OCI-LY1 (cell line): ENCODE measurements at regions not wholly inside any gene's neighbourhood (a gene's known extent, or its start where the extent isn't known, plus 50 kb on each side); places are given as distances from the start of the nearest gene placed in this dataset.

Experiments
- H2AFZ ChIP-seq: fragments of 200-600 bp; sonication (generic), shearing (Covaris generic); 2 replicates; pipeline ENCODE4 v1.6.0; 2014; ENCODE audit warnings: antibody characterized with exemption, mild to moderate bottlenecking, low read length
- H3F3A ChIP-seq: fragments of 200-600 bp; sonication (generic), shearing (Covaris generic); 2 replicates; pipeline ENCODE4 v1.6.0; 2014; ENCODE audit warnings: mild to moderate bottlenecking, antibody characterized with exemption, low read length, moderate library complexity; ENCODE audit not compliant: insufficient read depth
- H3K27ac ChIP-seq: fragments of 200-600 bp; sonication (generic); 2 replicates; pipeline ENCODE4 v1.5.1; 2014; ENCODE audit warnings: low read length, mixed run types, mild to moderate bottlenecking, low read depth; ENCODE audit not compliant: poor library complexity, severe bottlenecking
- H3K27me3 ChIP-seq: fragments of 200-600 bp; sonication (generic); 2 replicates; pipeline ENCODE4 v1.6.0; 2014; ENCODE audit warnings: antibody characterized with exemption, mild to moderate bottlenecking, low read length, moderate library complexity; ENCODE audit not compliant: insufficient read depth
- H3K36me3 ChIP-seq: fragments of 200-600 bp; sonication (generic); 2 replicates; pipeline ENCODE4 v1.6.1; 2014; ENCODE audit warnings: mild to moderate bottlenecking, antibody characterized with exemption, low read length, moderate library complexity, mixed read lengths; ENCODE audit not compliant: insufficient read depth
- H3K4me1 ChIP-seq: fragments of 200-600 bp; sonication (generic); 2 replicates; pipeline ENCODE4 v1.5.1; 2014; ENCODE audit warnings: mild to moderate bottlenecking, low read length, moderate library complexity; ENCODE audit not compliant: insufficient read depth, severe bottlenecking
- H3K4me2 ChIP-seq: fragments of 200-600 bp; sonication (generic), shearing (Covaris generic); 2 replicates; pipeline ENCODE4 v1.6.1; 2014; ENCODE audit warnings: low read length
- H3K4me3 ChIP-seq: fragments of 200-600 bp; sonication (generic); 2 replicates; pipeline ENCODE4 v1.5.1; 2014; ENCODE audit warnings: low read length, low read depth, mild to moderate bottlenecking, mixed read lengths; ENCODE audit not compliant: poor library complexity, severe bottlenecking
- H3K79me2 ChIP-seq: fragments of 200-600 bp; shearing (Covaris generic); 2 replicates; pipeline ENCODE4 v1.6.1; 2016; ENCODE audit warnings: mixed run types, low read length, mixed read lengths; ENCODE audit not compliant: insufficient read depth
- H3K9ac ChIP-seq: fragments of 200-600 bp; sonication (generic), shearing (Covaris generic); 2 replicates; pipeline ENCODE4 v1.6.1; 2014; ENCODE audit warnings: mild to moderate bottlenecking, low read length, mixed read lengths
- H3K9me2 ChIP-seq: fragments of 200-600 bp; sonication (generic), shearing (Covaris generic); 2 replicates; pipeline ENCODE4 v1.6.1; 2014; ENCODE audit warnings: low read depth, mild to moderate bottlenecking, low read length, mixed read lengths
- H3K9me3 ChIP-seq: fragments of 200-600 bp; shearing (Covaris generic); 2 replicates; pipeline ENCODE4 v1.6.1; 2014; ENCODE audit warnings: low read length, mixed read lengths
- H4K20me1 ChIP-seq: fragments of 200-600 bp; sonication (generic), shearing (Covaris generic); 2 replicates; pipeline ENCODE4 v1.6.0; 2016; ENCODE audit warnings: mild to moderate bottlenecking, low read length; ENCODE audit not compliant: insufficient read depth
- EZH2 ChIP-seq: fragments of 200-600 bp; sonication (generic), shearing (Covaris generic); IDR thresholded peaks from 2 replicates; pipeline ENCODE4 v1.8.0; 2017; ENCODE audit warnings: borderline replicate concordance, mixed run types, mild to moderate bottlenecking, antibody characterized with exemption, low read length, moderate library complexity, mixed read lengths
- TF ChIP-seq, protein P1 (sequence below): fragments of 200-600 bp; sonication (generic), shearing (Covaris generic); IDR thresholded peaks from 2 replicates; pipeline ENCODE4 v1.5.1; 2017; ENCODE audit warnings: mild to moderate bottlenecking, antibody characterized with exemption, low read length, moderate library complexity, mixed read lengths

DNA sequence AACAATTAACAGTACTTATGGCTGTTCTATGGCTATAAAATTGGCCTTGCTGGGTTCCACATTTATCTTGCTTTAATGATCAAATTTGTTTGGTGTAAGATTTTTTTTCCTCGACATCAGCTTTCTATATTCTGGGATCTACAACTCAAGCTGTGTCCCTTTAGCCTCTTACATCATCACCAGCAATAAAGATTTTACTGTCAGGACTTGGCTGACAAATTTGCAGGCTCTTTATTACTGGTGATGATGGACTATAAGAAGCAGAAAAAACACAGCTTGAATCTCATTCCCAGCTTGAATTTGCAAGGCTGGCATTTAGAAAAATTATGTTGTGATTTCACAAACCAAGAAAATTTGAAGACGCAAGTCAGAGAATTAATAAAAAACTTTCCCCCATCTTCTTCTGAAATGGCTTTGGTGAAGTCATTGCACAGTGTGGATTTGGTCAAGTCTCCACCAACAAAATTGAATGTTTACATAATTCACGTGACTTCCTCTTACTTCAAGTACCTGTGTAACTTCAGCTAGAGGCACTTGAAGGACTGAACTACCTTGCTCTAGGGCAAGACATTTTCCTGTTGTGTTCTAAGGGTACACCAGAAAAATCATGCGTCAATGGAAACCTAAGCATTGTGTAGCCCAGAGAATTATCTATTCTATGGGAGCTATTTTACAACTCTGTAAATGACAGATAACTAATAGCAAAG is 175.0 kb downstream of the CBLN4 start:
- no peak for TF ChIP-seq EZH2
- Histone ChIP-seq H3K79me2 (no peaks in the 10 kb centered on the region), H3K27ac (no peak overlapping the region), H3K9me3 (no peaks in the 10 kb centered on the region), H3K9ac (no peak overlapping the region), H2AFZ (no peak overlapping the region), H3K36me3 (no peaks in the 10 kb centered on the region), H4K20me1 (no peaks in the 10 kb centered on the region), H3F3A (no peaks in the 10 kb centered on the region), H3K27me3 (no peaks in the 10 kb centered on the region), H3K9me2 (no peaks in the 10 kb centered on the region), H3K4me1 (no peaks in the 10 kb centered on the region), H3K4me2 (no peak overlapping the region), H3K4me3 (no peak overlapping the region)

GRCh38 chr20:55805138-55805537 is 200.2 kb downstream of the CBLN4 start:
- Histone ChIP-seq H4K20me1 (no peaks in the 10 kb centered on the region), H3K79me2 (no peaks in the 10 kb centered on the region), H3K36me3 (no peaks in the 10 kb centered on the region), H3K9ac (no peak overlapping the region), H3K9me2 (no peaks in the 10 kb centered on the region), H3K4me3 (no peak overlapping the region), H3K9me3 (no peaks in the 10 kb centered on the region), H3K4me2 (no peak overlapping the region), H3K4me1 (no peaks in the 10 kb centered on the region), H2AFZ (no peak overlapping the region), H3F3A (no peaks in the 10 kb centered on the region), H3K27ac (no peak overlapping the region), H3K27me3 (no peaks in the 10 kb centered on the region)
- TF ChIP-seq, protein P1, sequence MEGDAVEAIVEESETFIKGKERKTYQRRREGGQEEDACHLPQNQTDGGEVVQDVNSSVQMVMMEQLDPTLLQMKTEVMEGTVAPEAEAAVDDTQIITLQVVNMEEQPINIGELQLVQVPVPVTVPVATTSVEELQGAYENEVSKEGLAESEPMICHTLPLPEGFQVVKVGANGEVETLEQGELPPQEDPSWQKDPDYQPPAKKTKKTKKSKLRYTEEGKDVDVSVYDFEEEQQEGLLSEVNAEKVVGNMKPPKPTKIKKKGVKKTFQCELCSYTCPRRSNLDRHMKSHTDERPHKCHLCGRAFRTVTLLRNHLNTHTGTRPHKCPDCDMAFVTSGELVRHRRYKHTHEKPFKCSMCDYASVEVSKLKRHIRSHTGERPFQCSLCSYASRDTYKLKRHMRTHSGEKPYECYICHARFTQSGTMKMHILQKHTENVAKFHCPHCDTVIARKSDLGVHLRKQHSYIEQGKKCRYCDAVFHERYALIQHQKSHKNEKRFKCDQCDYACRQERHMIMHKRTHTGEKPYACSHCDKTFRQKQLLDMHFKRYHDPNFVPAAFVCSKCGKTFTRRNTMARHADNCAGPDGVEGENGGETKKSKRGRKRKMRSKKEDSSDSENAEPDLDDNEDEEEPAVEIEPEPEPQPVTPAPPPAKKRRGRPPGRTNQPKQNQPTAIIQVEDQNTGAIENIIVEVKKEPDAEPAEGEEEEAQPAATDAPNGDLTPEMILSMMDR = no peak
- no peak for TF ChIP-seq EZH2

DNA sequence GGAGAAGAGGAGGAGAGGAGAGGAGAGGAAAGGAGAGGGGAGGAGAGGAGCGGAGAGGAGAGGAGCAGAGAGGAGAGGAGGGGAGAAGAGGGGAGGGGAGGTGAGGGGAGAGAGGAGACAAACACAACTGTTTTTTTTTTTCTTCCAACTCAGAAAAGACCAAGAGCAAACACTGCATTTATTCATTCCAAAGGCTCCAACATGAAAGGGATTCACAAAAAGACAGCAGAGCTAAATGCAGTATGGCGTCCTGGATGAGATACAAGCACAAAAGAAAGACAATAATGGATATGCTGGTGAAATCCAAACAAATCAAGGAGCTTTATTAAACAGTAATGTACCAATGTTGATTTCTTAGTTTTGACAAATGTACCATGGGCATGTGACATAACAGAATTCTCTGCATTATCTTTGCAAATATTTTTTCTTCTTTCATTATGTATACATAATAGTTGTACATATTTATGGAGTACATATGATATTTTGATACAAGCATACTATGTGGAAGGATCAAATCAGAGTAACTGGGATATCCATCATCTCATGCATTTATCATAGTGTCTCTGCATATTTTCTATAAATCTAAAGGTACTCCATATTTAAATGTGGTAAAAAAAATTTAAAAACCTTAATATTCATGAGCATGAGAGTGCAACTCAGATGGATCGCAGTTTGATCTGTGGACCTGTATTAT is 204.6 kb downstream of the CBLN4 start:
- H3K4me1 ChIP-seq = no peaks in the 10 kb centered on the region
- TF ChIP-seq, protein P1 = no peak
- TF ChIP-seq EZH2 = no peak
- H3K4me3 ChIP-seq = no peak overlapping the region
- no peaks in the 10 kb centered on the region for H3K9me3 ChIP-seq
- H2AFZ ChIP-seq = no peak overlapping the region
- no peak overlapping the region for H3K4me2 ChIP-seq
- H3K79me2 ChIP-seq = no peaks in the 10 kb centered on the region
- no peaks in the 10 kb centered on the region for H3K9me2 ChIP-seq
- no peaks in the 10 kb centered on the region for H3F3A ChIP-seq
- H3K27ac ChIP-seq = no peak overlapping the region
- H3K36me3 ChIP-seq = no peaks in the 10 kb centered on the region
- no peaks in the 10 kb centered on the region for H4K20me1 ChIP-seq
- no peaks in the 10 kb centered on the region for H3K27me3 ChIP-seq
- H3K9ac ChIP-seq = no peak overlapping the region

- no peak overlapping the region for H3K4me2 ChIP-seq
- no peak overlapping the region for H3K27ac ChIP-seq
- H3F3A ChIP-seq = no peaks in the 10 kb centered on the region
- no peaks in the 10 kb centered on the region for H3K27me3 ChIP-seq
- H3K9me3 ChIP-seq = no peaks in the 10 kb centered on the region
- no peaks in the 10 kb centered on the region for H4K20me1 ChIP-seq
- no peak for TF ChIP-seq EZH2
- TF ChIP-seq, protein P1 = no peak
- no peaks in the 10 kb centered on the region for H3K36me3 ChIP-seq
- no peaks in the 10 kb centered on the region for H3K79me2 ChIP-seq
- H3K9ac ChIP-seq = no peak overlapping the region
- H3K4me3 ChIP-seq = no peak overlapping the region
- H3K9me2 ChIP-seq = no peaks in the 10 kb centered on the region
- no peak overlapping the region for H2AFZ ChIP-seq
- H3K4me1 ChIP-seq = no peaks in the 10 kb centered on the region
These were observed 211.3 kb downstream of the CBLN4 start for GRCh38 chr20:55793986-55794385.
